ENCODE measurements at regions not wholly inside any gene's neighbourhood (a gene's known extent, or its start where the extent isn't known, plus 50 kb on each side); places are given as distances from the start of the nearest gene placed in this dataset.

- DNase-seq: no peak
Measured at GRCh38 chr4:66667249-66667648, 878.1 kb downstream of the CENPC start.

- no peak for DNase-seq
Measured at GRCh38 chr4:66662620-66663019, 882.7 kb downstream of the CENPC start.

GRCh38 chr4:66658809-66659208 is 886.5 kb downstream of the CENPC start:
- DNase-seq: no peak

GRCh38 chr4:66655505-66655904 is 889.8 kb downstream of the CENPC start:
- no peak for DNase-seq

GRCh38 chr4:66653937-66654336 is 891.4 kb downstream of the CENPC start:
- no peak for DNase-seq

- no peak for DNase-seq
Measured at GRCh38 chr4:66649236-66649635, 896.1 kb downstream of the CENPC start.

- DNase-seq: no peak
Measured at GRCh38 chr4:66647926-66648325, 897.4 kb downstream of the CENPC start.

GRCh38 chr4:66647476-66647875 is 897.8 kb downstream of the CENPC start:
- DNase-seq: no peak

- no peak for DNase-seq
Measured at GRCh38 chr4:66640233-66640990, 904.9 kb downstream of the CENPC start.

GRCh38 chr4:66639361-66639760 is 905.9 kb downstream of the CENPC start:
- DNase-seq: no peak

GRCh38 chr4:66636349-66636748 is 909.0 kb downstream of the CENPC start:
- no peak for DNase-seq

GRCh38 chr4:66633477-66633876 is 911.8 kb downstream of the CENPC start:
- no peak for DNase-seq

GRCh38 chr4:66629927-66630326 is 915.4 kb downstream of the CENPC start:
- no peak for DNase-seq

GRCh38 chr4:66628146-66628545 is 917.2 kb downstream of the CENPC start:
- no peak for DNase-seq

- DNase-seq: no peak
Measured at GRCh38 chr4:66625480-66625879, 919.8 kb downstream of the CENPC start.

- no peak for DNase-seq
Measured at GRCh38 chr4:66613591-66613990, 931.7 kb downstream of the CENPC start.

- DNase-seq: no peak
Measured at GRCh38 chr4:66609014-66609413, 936.3 kb downstream of the CENPC start.

GRCh38 chr4:66606908-66607307 is 936.6 kb upstream of the EPHA5 start:
- DNase-seq: no peak

- DNase-seq: no peak
Measured at GRCh38 chr4:66606215-66606614, 935.9 kb upstream of the EPHA5 start.

- DNase-seq: no peak
Measured at GRCh38 chr4:66604192-66604591, 933.9 kb upstream of the EPHA5 start.

- DNase-seq: no peak
Measured at GRCh38 chr4:66602622-66603021, 932.3 kb upstream of the EPHA5 start.

- DNase-seq: no peak
Measured at GRCh38 chr4:66591968-66592367, 921.7 kb upstream of the EPHA5 start.

GRCh38 chr4:66590488-66591215 is 920.4 kb upstream of the EPHA5 start:
- no peak for DNase-seq

- no peak for DNase-seq
Measured at GRCh38 chr4:66589183-66589582, 918.9 kb upstream of the EPHA5 start.

- no peak for DNase-seq
Measured at GRCh38 chr4:66585767-66586166, 915.5 kb upstream of the EPHA5 start.

All from activated CD4-positive, alpha-beta T cell treated with anti-CD3 and anti-CD28 coated beads for 48 hours (primary cell).